ENCODE measurements at regions not wholly inside any gene's neighbourhood (a gene's known extent, or its start where the extent isn't known, plus 50 kb on each side); places are given as distances from the start of the nearest gene placed in this dataset.

DNA sequence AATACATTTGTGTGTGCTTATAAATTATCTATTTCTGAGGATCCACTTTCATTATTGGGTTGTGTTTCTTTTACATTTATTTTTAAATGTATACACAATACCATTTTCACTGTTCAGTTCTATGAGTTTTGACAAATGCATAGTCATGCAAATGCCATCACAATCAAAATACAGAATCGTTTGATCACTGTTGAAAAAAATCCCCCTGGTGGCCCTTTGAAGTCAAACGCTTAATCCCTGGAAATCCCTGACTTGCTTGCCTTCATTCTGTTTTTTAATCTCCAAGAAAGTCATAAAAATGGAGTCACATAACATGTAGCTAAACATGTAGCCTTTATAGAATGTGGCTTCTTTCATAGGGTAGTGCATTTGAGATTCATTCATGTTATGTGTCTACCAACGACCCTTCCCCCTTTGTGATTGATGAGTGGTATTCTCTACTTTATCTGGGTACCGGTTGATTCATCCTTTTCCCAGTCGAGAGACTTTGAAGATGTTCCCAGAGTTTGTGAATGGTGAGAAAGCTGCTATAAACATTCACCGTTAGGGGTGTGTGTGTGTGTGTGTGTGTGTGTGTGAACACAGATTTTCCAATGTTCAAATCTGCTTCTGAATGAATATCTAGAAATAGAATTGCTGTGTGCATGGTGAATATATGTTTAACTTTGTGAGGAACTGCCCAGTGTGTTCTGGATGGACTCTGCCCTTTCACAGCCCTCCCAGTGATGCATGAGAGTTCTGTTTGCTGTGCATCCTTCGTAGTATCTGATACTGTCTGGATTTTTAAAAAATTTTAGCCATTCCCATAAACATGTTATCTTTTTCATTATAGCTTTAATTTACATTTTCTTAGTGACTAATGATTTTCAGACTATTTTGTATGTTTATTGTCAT lies 173.6 kb downstream of the GALR1 start:
- TF ChIP-seq POLR2A (IDR thresholded peaks at IDR 0.05) = no peak
- no peak for TF ChIP-seq CTCF (IDR thresholded peaks at IDR 0.05)
